ENCODE measurements at regions not wholly inside any gene's neighbourhood (a gene's known extent, or its start where the extent isn't known, plus 50 kb on each side); places are given as distances from the start of the nearest gene placed in this dataset.

GRCh38 chr2:54020793-54021414, 50.1 kb upstream of the PSME4 start:
- TF ChIP-seq POLR2A (IDR thresholded peaks at IDR 0.05; ENCODE audit: control extremely low read depth in 1 of 2, low read depth in 2 of 2, low read length in 2 of 2): no peak
- TF ChIP-seq EP300 (IDR thresholded peaks at IDR 0.05; ENCODE audit: borderline replicate concordance in 1 of 2, low read depth in 2 of 2, low read length in 2 of 2): no peak
- no peak for TF ChIP-seq CHD1 (IDR thresholded peaks at IDR 0.05; ENCODE audit: low read depth, low read length)
- TF ChIP-seq ATF3 (IDR thresholded peaks at IDR 0.05; ENCODE audit: insufficient read depth, low read depth, low read length): no peak
- TF ChIP-seq, protein P1, sequence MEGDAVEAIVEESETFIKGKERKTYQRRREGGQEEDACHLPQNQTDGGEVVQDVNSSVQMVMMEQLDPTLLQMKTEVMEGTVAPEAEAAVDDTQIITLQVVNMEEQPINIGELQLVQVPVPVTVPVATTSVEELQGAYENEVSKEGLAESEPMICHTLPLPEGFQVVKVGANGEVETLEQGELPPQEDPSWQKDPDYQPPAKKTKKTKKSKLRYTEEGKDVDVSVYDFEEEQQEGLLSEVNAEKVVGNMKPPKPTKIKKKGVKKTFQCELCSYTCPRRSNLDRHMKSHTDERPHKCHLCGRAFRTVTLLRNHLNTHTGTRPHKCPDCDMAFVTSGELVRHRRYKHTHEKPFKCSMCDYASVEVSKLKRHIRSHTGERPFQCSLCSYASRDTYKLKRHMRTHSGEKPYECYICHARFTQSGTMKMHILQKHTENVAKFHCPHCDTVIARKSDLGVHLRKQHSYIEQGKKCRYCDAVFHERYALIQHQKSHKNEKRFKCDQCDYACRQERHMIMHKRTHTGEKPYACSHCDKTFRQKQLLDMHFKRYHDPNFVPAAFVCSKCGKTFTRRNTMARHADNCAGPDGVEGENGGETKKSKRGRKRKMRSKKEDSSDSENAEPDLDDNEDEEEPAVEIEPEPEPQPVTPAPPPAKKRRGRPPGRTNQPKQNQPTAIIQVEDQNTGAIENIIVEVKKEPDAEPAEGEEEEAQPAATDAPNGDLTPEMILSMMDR (IDR thresholded peaks at IDR 0.05; ENCODE audit: control extremely low read depth in 1 of 3, insufficient read depth in 1 of 3, low read depth in 1 of 3, low read length in 3 of 3): no peak
- TF ChIP-seq, protein P2, sequence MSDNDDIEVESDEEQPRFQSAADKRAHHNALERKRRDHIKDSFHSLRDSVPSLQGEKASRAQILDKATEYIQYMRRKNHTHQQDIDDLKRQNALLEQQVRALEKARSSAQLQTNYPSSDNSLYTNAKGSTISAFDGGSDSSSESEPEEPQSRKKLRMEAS (IDR thresholded peaks at IDR 0.05): no peak

Measured in H1 (cell line).